Right lobe of liver (tissue), 4 donors: ENCODE measurements at regions not wholly inside any gene's neighbourhood (a gene's known extent, or its start where the extent isn't known, plus 50 kb on each side); places are given as distances from the start of the nearest gene placed in this dataset.

ENCODE experiments used
- POLR2A ChIP-seq: fragments of 450-650 bp; IDR thresholded peaks from one replicate; pipeline ENCODE4 v1.6.1; 2017; ENCODE audit warnings: antibody characterized with exemption, mild to moderate bottlenecking
- TF ChIP-seq, protein P1 (sequence below), 4 donors: fragments of 200-600 bp in 3 of 4; fragments of 450-650 bp in 1 of 4; IDR thresholded peaks; one replicate each; pipeline versions ENCODE4 v1.5.1 to v1.8.0; 2016 to 2022; ENCODE audit warnings: antibody characterized with exemption in 4 of 4, mild to moderate bottlenecking in 2 of 4
- donor health status: DM: no; HTN: no; CAD: no.
- donor health status: DM: no; HTN: no; CAD: no.
- donor health status: DM: no; HTN: yes; CAD: no.

- TF ChIP-seq POLR2A, result no peak
- TF ChIP-seq, protein P1, sequence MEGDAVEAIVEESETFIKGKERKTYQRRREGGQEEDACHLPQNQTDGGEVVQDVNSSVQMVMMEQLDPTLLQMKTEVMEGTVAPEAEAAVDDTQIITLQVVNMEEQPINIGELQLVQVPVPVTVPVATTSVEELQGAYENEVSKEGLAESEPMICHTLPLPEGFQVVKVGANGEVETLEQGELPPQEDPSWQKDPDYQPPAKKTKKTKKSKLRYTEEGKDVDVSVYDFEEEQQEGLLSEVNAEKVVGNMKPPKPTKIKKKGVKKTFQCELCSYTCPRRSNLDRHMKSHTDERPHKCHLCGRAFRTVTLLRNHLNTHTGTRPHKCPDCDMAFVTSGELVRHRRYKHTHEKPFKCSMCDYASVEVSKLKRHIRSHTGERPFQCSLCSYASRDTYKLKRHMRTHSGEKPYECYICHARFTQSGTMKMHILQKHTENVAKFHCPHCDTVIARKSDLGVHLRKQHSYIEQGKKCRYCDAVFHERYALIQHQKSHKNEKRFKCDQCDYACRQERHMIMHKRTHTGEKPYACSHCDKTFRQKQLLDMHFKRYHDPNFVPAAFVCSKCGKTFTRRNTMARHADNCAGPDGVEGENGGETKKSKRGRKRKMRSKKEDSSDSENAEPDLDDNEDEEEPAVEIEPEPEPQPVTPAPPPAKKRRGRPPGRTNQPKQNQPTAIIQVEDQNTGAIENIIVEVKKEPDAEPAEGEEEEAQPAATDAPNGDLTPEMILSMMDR (IDR thresholded peaks at IDR 0.05), result no peak
These were observed 65.7 kb upstream of the FCGR2A start for GRCh38 chr1:161439280-161440232.
